GM21367 (cell line): ENCODE measurements at regions not wholly inside any gene's neighbourhood (a gene's known extent, or its start where the extent isn't known, plus 50 kb on each side); places are given as distances from the start of the nearest gene placed in this dataset.
"Not testable (repeated sequence)": the region's sequence is repeated elsewhere in the genome, so short reads cannot be mapped to it uniquely, and the experiment has no call there.

ENCODE experiments used
- ATAC-seq: cut with Tn5 transposase; IDR thresholded peaks from one replicate; pipeline ENCODE4 v1.9.1; 2021; ENCODE audit not compliant: unreplicated experiment

DNA sequence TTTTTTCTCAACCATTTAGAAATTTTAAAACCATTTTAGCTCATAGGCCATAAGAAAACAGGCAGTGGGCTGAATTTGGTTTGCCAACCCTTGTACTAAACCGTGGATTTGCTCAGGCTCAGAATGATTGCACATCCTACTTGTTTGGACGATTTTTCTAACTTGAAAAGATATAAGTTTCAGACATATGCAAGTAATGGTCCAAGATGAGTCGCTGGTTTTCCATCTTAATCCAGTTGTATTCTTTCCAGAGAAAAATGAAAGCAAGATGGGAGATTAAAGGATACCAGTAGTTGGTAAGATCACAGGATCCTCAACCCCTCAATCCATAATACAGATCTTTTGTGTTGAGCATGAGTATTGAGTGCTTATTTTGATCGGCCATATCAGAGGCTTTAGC is 250.9 kb downstream of the TINAG start:
- no peak for ATAC-seq

DNA sequence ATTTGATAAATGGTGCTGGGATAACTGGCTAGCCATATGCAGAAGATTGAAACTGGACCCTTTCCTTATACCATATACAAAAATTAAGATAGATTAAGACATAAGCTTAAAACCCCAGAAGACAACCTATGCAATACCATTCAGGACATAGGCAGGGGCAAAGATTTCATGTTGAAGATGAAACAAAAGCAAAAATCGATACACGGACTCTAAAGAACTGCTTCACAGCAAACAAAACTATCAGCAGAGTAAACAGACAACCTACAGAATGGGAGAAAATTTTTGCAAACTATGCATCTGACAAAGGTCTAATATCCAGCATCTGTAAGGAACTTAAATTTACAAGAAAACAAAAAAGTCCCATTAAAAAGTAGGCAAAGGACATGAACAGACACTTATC is 255.9 kb downstream of the TINAG start:
- ATAC-seq: not testable (repeated sequence)

DNA sequence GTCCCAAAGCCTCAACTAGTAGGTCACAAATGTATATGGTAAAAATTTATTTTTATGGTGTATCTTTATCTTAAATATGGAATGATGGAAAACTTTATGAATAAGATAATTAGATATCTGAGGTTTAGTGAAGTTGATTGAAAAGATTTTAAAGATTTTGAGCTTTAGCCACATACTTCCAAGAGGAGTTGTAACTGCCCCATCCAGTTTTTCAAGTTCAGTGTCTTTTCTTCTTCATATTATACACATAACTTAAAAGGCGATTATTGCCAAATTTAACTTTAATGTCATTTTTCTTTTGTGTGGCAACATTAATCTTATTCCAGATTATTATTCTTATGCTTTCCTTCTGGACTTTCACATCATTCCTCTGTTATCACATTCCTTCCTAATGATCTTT is 266.4 kb downstream of the TINAG start:
- ATAC-seq: no peak

DNA sequence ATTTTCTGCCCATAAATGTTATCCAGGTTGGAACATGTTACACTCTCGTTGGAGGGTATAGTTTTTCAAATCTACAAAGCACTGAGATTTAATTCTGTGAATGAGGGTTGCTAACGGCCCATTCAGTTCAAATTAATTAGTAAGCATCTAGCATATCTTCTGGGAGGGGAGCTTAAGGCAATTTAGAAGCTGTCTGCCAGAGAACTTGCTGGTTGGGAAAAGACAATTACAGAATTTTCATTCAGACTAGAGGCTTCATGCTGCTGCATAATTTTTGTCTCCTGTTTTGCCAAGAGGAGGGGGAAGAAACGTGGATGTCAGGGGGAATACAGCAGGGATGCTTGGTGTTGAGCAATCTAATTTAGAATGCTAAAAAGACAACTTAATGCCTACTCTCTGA is 268.3 kb upstream of the FAM83B start:
- no peak for ATAC-seq

DNA sequence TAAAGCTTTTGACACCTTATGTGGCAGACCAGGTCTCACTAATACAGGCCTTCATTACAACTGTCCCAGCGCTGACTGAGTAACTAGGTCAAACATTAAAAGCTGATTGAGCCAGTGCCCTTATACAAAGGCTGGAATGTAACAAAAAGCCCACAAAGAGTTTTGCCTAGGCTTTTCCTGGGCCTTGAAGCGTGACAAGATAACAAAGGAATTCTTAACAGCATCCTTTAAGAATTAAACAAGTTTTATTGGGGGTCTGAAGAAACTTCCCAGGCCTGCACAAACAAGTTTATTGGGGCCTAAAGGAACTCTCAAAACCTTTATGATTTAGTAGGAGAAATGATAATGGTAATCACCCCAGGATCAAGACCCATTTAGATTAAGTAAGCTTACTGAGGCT is 267.6 kb upstream of the FAM83B start:
- no peak for ATAC-seq

DNA sequence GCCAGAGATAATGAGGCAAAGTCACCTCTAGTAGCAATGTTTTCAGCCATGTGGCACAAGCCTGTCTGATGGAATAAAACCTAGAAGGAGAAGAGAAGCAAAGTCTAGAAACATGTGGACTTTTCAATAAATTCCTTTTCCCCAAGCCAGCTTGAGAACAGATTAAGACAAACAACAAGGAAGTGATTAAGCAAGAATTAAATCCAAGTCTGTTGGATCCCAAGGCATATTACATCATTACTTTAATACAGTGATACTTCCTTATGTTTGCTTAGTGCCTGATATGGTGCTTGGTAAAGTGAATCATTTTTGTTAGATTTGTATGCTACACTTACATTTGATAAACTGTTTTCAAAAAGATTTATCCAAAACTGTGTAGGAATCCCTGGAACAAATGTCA is 260.3 kb upstream of the FAM83B start:
- no peak for ATAC-seq

DNA sequence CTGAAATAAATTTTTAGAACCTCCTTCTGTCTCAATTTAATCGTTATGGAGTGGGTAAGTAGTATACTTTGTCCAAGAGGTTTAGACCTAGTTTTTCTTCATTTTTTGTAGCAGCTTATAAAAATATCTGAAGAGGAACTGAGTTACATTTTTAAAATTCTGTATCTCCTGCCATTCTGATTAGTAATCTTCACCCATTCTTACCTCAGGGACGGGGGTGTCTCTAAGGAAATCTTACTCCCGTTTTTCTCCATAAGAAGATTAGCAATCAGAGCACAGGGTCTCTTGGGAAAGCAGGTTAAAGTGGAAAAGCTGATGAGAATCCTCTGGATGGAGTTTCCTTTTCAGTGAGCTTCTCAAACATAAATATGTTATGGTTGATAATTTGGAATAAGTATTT is 259.3 kb upstream of the FAM83B start:
- ATAC-seq: no peak

DNA sequence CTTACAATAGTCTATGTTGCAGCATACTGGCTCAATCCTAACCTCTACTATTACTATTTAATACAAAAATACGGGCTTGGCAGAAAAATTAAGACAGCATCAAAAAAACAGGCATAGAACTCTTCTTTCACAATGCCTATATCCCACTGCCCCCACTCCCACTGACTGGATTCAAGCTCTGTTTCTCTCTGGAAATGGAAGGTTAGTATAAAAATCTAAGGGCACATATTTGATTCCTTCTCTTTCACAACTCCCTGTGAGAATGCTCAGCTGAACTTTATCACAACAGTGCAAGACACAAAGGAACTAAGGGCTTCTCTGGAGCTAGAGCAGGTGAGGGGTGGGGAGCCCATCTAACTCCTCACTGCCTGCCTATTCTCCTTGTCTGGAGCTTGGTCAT is 258.4 kb upstream of the FAM83B start:
- no peak for ATAC-seq

DNA sequence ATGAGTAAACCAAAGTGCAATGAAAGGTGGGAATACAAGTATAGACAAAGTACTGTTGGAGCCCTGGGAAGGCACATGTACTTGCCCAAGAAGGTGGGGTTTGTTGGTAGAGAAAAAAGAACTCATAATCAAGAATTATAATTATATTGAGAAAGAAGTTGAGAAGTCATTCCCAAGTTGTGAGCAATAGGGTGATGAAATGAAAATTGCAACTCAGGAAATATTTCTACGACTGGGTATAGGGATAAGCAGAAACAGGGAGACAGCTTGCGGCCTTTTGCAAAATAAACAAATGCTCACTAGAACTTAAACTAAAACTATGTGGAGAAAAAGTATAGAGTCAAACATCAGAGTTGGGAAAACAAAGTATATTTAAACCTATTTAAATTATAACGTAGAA is 250.7 kb upstream of the FAM83B start:
- no peak for ATAC-seq

DNA sequence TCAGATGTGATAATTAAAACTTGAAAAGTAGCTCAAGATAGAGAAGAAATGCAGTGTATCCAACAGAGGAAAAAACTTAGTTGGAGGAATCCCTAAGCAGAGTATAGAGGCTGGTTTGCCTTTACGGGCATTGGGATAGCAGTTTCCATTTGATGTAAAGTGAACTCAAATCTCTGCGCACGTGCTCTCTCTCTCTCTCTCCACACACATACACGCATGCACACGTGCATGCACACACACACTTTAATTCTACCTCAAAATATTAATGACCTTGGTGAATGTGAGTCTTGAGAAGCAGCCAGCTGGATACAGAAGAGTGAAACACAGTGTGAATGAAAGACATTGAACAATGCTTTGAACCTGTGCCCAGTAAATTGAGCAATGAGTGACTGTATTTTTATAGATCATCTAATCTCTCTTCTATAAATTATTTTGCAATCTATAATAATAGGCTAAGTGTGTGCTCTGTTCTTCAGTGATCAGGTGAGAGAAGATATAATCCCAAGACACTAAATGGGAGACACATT is 247.7 kb upstream of the FAM83B start:
- no peak for ATAC-seq

DNA sequence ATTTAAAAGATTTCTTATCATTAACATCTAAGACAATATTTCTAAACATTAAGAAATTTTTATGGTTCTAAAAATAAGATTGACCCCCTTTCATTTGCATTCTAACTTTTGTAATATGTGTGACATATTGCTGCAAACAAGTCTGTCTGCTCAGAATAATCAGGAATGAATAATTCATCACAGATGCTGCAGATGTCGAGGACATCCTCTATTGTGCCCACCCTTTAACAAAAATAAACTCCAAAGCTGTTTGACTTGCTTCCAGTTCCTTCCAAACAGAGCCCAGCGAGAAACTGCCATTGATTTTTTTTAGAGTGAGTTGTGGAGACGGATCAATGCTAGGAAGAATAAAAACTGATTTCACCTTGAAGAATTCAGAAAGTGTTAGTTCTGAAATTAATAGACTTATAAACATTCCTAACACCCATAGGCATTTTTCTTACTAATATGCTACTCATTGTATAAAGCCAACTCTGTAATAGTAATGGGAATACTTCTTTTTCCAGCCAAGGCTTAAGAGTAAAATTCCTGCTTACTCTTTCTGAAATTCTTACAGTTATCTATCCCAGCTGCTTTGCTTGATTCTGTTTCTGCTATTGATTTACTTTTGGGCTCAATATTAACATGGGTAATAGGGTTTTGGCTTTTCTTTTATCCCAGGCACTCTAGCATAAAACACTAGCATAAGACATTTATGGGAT is 244.8 kb upstream of the FAM83B start:
- no peak for ATAC-seq

DNA sequence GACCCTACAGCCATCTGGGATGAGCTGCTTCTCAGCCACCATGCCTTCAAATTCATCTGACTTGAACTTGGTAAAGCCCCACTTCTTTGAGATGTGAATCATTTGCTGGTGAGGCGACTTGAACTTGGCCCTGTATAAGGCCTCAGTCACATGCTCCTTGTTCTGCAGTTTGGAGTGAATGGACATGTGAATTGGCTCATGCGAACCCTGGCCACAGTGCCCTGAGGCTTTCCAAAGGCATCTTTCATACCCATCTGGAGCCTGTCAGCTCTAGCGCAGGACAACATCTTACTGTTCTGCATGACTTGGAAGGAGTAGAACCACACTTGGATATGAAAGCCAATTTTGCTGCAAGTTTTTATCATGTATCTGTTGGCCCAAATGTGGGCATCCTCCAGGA is 244.0 kb upstream of the FAM83B start:
- ATAC-seq: no peak

DNA sequence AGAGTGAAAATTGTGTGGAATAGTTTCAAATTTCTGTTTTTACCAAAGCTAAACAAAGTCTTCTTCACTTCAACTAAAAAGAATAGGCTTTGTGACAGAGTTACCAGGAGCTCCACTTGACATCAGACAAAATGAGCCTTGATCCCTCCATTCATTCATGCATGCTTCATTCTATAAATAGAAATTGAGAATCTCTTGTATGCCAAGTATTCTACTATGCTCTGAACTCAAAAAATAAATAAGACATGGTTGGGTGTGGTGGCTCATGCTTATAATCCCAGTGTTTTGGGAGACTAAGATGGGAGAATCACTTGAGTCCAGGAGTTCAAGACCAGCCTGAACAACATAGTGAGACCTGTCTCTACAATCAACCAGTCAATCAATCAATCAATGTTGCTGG is 236.6 kb upstream of the FAM83B start:
- ATAC-seq: no peak

DNA sequence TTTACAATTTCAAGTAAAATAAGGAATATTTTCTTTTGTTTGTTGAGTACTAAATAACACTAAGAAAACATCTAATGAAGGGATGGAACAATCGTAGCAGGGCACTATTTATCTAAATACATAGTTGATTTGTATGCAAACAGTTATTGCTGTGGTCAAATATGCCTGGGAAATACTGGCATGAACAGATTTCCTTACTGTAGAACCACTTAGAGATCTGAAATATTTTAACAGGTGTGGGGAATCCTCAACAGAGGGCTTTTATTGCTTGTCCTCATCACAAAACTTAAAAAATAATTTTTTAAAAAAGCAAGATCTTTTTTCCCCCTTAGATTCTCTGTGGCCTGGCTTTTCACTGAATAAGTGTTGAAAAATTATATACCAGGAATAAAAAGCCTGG is 233.0 kb upstream of the FAM83B start:
- no peak for ATAC-seq

DNA sequence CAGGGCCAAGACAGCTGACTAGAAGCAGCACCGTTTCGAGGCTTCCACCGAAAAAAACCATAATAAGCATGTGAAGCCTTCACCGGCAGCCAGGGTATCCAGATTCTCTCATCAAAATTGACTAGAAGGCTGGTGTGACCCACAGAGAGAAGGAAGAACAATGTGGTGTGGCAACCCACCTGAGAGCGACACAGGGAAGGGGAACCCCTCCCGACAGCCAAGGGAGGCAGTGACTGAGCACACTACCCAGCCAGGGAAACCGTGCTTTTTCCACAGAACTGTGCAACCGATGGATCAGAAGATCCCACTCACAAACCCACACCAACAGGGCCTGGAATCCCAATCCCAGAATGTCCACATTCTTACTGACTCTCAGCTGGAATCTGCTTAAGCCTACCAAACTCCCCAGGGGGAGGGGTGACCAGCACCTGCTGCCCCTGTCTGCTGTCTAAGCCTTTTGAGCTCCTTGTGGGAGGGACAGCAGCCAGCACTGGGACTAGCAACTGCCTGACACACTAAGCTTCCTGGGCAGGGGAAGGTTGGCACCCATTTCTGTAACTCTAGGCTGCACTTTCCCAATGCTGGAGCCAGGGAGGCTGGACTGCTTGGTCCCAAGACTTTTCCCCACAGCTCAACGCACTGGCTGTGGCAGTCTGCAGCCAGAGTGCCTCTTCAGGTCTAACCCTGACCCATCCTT is 231.9 kb upstream of the FAM83B start:
- no peak for ATAC-seq

DNA sequence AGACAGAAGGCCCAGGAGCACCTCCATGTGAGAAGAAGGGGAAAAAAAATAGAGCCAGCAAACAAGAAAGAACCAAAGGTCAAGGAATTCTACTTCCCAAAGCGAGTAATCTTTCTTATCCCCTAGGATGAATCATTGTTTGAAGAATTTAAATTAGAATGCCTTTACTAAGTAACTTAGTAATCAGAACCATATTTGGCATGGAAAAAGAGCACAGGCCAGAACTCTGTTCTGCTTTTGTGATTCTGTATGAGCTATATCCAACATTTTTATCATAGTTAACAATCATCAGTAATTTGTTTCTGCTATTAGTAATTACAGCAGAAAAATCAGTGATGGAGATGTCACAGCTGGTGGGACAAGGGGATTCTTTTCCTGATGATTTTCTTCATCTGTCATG is 228.8 kb upstream of the FAM83B start:
- ATAC-seq: no peak

DNA sequence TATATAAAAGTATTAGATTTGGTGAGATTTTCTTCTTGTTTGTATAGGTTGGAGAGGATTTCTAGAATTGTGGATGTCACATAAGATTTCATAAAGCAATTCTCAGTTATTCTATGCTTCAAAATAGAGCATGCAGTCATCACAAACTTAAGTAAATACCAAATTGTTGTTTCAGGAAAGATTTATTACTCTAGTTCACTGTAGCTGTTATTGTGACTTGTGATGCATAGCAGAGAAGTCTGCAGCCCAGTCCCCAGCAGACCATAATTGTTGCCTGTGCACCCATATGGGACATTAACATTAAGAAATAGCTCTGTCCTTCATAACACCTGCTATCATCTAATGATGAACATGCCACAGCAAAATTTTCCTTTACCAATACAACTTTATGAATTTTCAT is 228.0 kb upstream of the FAM83B start:
- ATAC-seq: no peak

DNA sequence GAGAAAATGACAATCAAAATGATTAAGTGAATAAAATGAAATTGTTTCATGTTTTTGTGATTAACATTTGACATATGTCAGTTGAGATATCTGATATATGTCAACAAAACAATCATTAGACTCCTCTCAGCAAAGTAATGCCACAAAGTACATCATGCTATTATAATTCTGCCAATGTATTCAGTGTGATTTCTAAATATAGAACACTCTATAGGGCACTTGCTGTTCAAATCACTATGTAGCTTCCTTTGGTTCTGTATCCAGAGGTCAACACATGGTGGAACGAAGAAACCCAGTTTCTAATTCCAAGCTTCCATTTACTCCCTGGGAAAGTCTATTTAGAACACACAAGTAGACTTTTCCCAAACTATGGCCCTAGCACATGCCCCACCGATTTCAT is 227.5 kb upstream of the FAM83B start:
- no peak for ATAC-seq

DNA sequence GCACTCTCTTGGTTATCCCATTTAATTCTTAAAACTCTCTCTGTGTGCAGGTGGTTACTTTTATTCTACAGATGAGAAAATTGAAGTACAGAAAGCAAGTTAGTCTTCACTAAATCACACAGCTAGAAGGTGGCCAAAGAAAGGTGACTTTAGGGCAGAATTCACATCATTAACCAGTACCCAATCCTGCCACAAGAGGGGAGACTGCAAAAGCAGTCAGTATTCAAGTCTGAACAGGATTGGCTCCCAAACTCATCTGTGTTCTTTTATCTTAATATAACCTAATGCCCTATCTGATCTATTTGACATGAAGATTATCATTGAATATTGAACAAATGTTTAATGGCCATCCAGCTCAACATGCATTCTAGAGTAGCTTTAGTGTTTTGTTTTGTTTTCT is 225.3 kb upstream of the FAM83B start:
- peak; percentile 88 for ATAC-seq

DNA sequence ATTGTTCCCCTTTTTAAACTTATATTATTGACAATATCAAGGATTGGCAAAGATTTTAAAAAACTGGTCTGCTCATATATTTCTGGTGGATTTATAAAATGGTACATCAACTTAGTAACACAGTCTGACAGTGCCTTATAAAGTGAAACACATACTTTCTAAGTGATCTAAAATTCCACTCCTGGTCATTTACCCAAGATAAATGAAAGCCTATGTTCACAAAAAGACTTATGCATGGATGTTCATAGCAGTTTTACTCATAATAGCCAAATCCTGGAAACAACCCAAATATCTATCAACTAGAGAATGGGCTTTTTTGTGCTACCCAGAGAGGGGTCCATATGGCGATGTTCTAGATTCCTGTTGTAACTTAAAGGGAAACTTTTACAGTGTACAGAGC is 222.4 kb upstream of the FAM83B start:
- ATAC-seq: no peak

DNA sequence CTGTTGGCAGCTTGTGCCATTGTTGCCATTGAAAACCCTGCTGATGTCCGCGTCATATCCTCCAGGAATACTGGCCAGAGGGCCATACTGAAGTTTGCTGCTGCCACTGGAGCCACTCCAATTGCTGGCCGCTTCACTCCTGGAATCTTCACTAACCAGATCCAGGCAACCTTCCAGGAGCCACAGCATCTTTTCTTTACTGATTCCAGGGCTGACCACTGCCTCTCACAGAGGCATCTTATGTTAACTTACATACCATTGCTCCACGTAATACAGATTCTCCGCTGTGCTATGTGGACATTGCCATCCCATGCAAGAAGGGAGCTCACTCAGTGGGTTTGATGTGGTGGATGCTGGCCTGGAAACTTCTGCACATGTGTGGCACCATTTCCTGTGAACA is 221.8 kb upstream of the FAM83B start:
- no peak for ATAC-seq

DNA sequence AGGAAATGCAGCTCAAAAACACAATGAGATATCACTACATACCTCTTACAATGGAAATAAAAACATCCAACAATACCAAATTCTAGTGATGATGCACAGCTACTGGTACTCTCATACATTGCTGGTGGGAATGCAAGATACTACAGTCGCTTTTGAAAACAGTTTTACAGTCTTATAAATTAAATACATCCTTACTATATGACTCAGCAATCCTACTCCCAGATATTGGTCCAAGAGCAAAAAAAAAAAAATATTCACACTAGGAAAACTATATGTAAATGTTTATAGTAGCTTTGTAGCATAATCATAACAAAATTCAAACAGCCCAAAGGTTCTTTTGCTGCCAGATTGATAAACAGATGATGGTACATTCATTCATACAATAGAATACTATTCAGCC is 217.4 kb upstream of the FAM83B start:
- ATAC-seq: no peak
